NCI-H1048 (cell line): ENCODE measurements at regions not wholly inside any gene's neighbourhood (a gene's known extent, or its start where the extent isn't known, plus 50 kb on each side); places are given as distances from the start of the nearest gene placed in this dataset.
"Not testable (repeated sequence)": the region's sequence is repeated elsewhere in the genome, so short reads cannot be mapped to it uniquely, and the experiment has no call there.

Experiments
- DNase-seq: peaks from one replicate; lab custom pipeline; 2025; lab: John Stamatoyannopoulos, UW

DNA sequence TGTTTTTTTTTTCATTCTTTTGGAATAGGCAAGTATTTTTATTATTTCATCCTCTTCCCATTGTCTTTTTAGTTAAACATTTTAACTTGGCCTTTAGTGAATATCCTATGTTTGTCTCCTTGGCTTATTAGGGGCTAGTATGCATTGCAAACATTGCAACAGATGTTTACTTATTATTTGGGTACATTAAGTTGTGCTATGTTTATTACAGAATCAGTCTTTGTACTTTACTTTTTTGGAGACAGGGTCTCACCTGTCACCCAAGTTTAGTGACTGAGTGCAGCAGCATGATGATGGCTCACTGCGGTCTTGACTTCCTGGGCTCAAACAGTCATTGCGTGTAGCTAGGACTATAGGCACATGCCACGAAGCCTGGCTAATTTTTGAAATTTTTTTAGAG is 51.1 kb upstream of the NUDT6 start:
- no peak for DNase-seq

- no peak for DNase-seq
Observed at GRCh38 chr4:122976111-122976510, 53.7 kb upstream of the NUDT6 start.

DNA sequence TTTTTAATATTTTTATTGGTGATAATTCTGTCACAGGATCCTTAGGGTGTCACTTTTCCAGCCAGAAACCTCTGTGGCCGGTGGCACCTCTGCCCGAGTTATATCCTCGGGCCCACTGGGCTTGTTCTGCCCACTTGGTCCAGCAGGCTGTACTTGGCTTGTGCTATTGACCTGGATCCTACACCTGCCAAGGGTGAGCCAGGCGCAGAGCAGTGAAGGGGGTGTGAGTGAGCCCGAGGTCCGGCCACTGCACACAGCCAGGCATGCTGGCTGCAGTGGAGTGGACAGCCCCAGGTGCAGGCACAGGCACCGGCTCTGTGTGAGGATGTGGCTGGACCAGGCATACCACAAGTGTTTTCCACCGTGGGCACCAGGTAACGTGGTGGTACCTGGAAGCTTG is 54.7 kb upstream of the NUDT6 start:
- DNase-seq, result no peak

GRCh38 chr4:122978109-122978508 is 55.7 kb upstream of the NUDT6 start:
- DNase-seq, result no peak

DNA sequence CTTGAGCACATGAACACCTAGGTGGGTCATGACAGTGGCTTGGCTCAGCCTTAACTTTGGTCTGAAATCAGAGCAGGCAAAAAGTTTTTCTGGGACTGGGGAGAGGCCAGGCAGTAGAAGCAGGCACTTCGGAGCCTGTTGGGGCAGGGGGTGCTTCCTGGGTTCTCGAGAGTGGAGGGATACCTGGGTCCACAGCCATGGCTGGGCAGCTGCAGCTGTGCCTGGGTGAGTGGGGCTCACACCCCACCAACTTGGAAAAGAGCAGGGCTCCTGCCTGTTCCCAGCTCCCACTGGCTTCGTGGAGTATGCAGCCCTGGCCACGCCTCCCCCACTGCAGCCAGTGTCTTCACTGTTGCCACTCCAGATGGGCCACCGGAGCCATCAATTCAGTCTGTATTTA is 56.4 kb upstream of the NUDT6 start:
- DNase-seq, result no peak

DNA sequence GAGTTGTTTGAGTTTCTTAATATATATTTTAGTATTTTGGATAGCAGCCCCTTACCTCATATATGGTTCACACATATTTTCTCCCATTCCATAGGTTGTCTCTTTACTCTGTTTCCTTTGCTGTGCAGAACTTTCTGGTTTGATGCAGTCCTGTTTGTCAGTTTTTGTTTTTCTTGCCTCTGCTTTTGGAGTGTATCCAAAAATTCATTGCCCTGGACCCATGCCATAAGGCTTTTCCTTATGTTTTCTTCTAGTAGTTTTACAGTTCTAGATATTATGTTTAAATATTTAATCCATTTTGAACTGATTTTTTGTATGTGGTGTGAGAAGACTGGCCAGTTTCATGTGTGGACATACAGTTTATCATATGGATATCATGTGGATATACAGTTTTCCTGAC is 58.5 kb upstream of the NUDT6 start:
- DNase-seq, result no peak

DNA sequence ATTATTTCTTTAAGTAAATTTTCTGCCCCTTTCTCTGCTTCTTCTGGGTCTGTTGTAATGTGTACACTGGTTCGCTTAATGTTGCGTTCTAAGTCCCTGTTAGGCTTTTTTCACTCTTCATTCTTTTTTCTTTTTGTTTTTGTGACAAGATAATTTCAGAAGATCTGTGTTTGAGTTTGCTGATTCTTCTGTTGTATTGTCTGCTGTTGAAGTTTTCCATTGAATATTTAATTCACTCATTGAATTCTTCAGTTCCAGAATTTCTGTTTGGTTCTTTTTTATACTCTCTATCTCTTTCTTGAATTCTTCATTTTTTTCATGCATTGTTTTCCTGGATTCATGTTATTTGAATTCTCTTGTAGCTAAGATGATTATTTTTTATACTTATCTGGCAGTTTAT is 66.3 kb upstream of the NUDT6 start:
- DNase-seq, result no peak

DNA sequence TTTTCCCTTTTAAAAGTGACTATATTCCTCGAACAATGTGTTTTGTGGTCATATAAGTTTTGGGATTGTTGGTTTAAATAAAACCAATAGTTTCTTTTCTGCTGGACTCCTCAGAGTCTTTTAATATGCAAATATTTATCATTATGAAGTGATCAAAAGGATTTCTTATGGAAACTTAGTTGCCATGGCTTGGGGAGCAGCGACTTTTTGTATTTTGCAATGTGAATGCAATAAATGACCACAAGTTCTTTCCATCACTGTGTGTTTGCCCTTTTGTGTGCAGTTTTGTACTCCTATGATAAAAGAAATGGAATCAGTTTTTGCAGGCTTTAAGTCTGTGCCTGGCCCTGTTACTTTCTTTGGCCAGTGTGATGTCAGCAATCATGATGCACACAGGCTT is 68.5 kb upstream of the NUDT6 start:
- DNase-seq, result no peak

DNA sequence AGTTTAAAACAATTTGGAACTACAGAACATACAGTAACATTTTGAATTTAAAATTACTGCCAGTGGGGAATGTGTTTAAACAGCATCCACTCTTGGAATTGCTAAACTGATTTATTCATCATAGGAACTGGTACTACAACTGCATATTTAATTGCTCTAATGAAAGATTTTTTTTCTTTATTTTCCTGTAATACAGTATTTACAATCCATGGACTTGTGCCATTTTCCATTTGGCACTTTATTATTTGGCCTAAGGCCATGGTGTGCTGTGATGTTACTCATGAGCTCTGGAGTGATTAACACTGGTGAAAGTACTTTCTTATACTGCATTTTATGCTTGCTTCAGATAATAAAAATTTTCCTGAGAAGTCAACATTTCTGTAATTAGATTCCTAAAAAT is 69.7 kb upstream of the NUDT6 start:
- no peak for DNase-seq

DNA sequence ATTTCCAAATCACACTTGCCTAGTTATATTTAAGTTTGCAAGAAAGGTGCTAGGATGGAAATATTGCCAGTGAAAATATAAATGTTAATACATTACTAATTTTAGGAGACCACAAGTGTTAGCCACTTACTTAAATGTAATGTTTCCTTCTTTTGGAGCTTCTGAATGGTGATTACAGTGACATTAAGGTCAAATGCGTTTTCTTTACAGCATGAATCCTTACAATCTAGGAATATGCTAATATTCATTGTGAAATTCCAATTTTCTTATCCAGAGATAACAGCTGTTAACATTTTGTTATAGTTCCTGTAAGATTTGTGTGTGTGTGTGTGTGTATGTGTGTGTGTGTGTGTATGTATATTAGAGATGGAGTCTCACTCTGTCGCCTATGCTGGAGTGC is 70.2 kb upstream of the NUDT6 start:
- DNase-seq, result no peak

DNA sequence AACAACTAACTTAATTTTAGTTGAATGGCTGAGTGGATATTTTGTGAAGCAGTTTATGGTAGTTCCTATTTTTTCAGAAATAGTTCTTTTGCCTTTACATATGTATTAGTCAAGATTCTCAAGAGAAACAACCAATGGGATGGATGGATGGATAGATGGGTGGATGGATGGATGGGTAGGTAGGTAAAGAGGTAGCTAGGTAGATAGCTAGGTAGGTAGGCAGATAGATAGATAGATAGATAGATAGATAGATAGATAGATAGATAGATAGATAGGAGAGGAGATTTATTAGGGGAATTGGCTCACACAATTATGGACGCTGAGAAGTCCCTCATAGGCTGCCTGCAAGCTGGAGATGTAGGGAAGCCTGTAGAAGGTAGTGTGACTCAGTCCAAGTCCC is 74.0 kb upstream of the NUDT6 start:
- DNase-seq, result no peak

DNA sequence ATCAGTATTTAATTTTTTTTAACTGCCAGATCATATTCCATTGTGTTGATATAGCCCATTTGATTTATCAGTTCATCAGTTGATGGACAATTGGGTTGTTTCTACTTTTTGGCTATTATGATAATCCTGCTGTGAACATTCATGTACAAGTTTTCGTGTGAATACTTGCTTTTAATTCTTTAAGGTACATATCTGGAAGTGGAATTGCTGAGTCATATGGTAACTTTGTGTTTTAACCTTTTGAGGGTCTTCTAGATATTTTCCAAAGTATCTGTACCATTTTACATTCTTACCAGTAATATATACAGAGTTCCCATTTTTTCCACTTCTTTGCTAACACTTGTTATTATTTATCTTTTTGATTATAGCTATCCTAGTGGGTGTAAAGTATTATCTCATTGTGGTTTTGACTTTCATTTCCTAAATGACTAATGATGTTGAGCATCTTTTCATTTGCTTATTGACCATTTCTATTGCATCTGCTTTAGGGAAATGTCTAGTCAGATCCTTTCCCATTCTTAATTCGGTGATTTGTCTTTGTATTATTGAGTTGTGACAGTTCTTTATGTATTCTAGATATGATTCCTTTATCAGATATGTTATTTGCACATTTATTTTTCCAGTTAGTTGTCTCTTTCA is 75.2 kb upstream of the NUDT6 start:
- DNase-seq, result no peak

- DNase-seq, result not testable (repeated sequence)
Observed at GRCh38 chr4:123004079-123004478, 81.7 kb upstream of the NUDT6 start.

GRCh38 chr4:123005126-123005525 is 82.7 kb upstream of the NUDT6 start:
- DNase-seq, result not testable (repeated sequence)

- DNase-seq, result no peak
Observed at GRCh38 chr4:123007679-123008078, 85.3 kb upstream of the NUDT6 start.

- DNase-seq, result not testable (repeated sequence)
Observed at GRCh38 chr4:123012416-123012815, 90.0 kb upstream of the NUDT6 start.

GRCh38 chr4:123014038-123014437 is 91.6 kb upstream of the NUDT6 start:
- DNase-seq, result no peak

DNA sequence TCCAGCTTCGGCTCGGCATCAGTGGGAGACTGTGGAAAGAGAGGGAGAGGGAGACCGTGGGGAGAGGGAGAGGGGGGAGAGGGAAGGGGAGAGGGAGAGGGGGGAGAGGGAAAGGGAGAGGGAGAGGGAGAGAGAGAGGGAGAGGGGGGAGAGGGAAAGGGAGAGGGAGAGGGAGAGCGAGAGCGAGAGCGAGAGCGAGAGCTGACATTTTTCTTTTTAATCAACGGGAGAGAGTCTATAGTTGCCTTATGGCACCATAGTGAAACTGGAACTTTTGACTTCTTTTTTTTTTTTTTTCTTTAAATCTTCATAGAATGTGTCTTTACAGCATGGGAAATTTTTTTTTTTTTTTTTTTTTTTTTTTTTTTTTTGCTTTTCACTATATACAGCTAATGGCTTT is 94.7 kb upstream of the NUDT6 start:
- DNase-seq, result no peak

DNA sequence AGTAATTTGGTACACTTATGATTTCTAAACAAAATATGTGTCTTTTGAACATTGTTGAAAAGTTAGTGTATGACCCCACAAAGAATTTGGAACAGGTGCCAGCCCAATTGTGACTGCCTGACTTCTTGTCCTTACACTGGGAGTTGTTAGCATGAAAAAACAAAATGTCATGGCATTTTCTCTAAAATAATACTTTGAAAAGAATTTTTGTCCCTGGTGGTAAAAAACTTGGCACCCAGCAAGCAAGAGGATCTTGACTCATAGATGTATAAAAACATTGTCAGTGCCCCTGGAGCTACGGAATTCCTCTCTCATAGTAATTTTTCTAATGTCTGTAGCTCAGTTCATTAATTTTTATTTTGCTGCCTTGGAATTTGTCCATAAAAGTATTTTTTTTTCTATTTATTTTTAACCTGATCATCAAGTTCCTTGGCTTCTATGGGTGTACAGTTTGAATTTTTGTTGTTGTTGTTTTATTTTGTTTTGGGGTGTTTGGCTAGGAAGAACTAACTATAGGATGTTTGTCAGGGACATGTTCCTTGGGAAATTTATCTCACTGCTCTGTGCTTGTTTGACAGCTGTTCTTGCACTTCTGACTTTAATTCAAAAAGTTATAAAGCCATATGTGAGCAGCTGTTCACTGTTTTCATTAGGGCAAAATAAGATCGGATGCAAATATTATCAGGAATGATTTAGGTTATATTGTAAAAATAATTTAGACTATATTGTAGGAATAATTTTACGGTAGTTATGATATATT is 95.4 kb upstream of the NUDT6 start:
- no peak for DNase-seq

- DNase-seq, result no peak
Observed at GRCh38 chr4:123018396-123018775, 96.0 kb upstream of the NUDT6 start.

DNA sequence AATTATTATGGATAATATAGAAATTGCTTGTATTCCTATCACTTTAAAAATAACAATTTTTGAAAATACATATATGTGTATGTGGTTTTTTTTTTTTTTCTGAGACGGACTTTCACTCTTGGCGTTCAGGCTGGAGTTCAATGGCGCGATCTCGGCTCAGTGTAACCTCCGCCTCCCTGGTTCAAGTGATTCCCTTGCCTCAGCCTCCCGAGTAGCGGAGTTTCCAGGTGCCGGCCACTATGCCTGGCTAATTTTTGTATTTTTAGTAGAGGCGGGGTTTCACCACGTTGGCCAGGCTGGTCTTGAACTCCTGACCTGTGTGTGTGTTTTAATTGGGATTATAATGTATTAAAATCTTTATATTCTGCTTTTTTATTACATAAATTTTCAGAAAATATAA is 97.9 kb upstream of the NUDT6 start:
- no peak for DNase-seq

- DNase-seq, result no peak
Observed at GRCh38 chr4:123023647-123024046, 101.2 kb upstream of the NUDT6 start.

DNA sequence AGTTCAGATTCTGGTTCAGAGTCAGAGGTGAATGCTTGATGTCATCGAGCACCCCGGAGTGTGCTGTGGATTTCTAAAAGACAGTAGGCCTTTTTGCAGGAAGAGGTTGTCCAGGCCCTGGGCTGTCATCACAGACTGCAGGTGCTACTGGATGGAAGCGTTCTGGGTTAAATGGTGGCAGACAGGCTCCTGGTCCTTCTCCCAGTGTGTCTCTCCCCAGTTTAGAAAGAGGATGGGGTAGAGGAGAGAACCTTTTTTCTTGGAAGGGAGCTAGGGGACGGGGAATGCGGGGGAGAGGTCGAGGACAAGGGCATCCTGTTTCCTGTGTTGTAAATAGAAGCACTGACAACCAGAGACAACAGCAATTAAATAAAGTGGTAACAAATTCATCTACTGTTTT is 102.3 kb upstream of the NUDT6 start:
- no peak for DNase-seq

GRCh38 chr4:123025398-123025797 is 103.0 kb upstream of the NUDT6 start:
- no peak for DNase-seq
